ENCODE measurements at regions not wholly inside any gene's neighbourhood (a gene's known extent, or its start where the extent isn't known, plus 50 kb on each side); places are given as distances from the start of the nearest gene placed in this dataset.

GRCh38 chr13:74273581-74273980 lies 139.4 kb upstream of the KLF12 start:
- TF ChIP-seq POLR2AphosphoS5 (IDR thresholded peaks at IDR 0.05; ENCODE audit: low read depth, low read length) = no peak
- TF ChIP-seq, protein P1, sequence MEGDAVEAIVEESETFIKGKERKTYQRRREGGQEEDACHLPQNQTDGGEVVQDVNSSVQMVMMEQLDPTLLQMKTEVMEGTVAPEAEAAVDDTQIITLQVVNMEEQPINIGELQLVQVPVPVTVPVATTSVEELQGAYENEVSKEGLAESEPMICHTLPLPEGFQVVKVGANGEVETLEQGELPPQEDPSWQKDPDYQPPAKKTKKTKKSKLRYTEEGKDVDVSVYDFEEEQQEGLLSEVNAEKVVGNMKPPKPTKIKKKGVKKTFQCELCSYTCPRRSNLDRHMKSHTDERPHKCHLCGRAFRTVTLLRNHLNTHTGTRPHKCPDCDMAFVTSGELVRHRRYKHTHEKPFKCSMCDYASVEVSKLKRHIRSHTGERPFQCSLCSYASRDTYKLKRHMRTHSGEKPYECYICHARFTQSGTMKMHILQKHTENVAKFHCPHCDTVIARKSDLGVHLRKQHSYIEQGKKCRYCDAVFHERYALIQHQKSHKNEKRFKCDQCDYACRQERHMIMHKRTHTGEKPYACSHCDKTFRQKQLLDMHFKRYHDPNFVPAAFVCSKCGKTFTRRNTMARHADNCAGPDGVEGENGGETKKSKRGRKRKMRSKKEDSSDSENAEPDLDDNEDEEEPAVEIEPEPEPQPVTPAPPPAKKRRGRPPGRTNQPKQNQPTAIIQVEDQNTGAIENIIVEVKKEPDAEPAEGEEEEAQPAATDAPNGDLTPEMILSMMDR (IDR thresholded peaks at IDR 0.05) = no peak
- no peak for TF ChIP-seq SIN3A (IDR thresholded peaks at IDR 0.05; ENCODE audit: borderline replicate concordance, insufficient read depth, low read depth, low read length)
- no peak for TF ChIP-seq TCF7L2 (IDR thresholded peaks at IDR 0.05; ENCODE audit: low read depth, low read length)

Measured in Panc1 (cell line).